K562 (cell line): ENCODE measurements at regions not wholly inside any gene's neighbourhood (a gene's known extent, or its start where the extent isn't known, plus 50 kb on each side); places are given as distances from the start of the nearest gene placed in this dataset.

ENCODE experiments used
- BMI1 ChIP-seq: fragments of 150-350 bp; IDR thresholded peaks from 2 replicates; pipeline ENCODE4 v1.6.1; 2014; ENCODE audit warnings: low read length
- GTF3C2 ChIP-seq: IDR thresholded peaks from 3 replicates; pipeline ENCODE4 v1.6.1; 2011; ENCODE audit warnings: borderline replicate concordance, mild to moderate bottlenecking, moderate library complexity; ENCODE audit not compliant: insufficient read length; ENCODE audit errors: extremely low read depth
- HCFC1 ChIP-seq: IDR thresholded peaks from 2 replicates; pipeline ENCODE4 v1.6.1; 2012; ENCODE audit warnings: low read depth, low read length, improper control_type of control experiment
- HOMEZ ChIP-seq: fragments of 250-450 bp; sonication (Bioruptor Pico); IDR thresholded peaks from 2 replicates; pipeline ENCODE4 v1.4.0; 2020; ENCODE audit warnings: mild to moderate bottlenecking, moderate library complexity
- MTF1 ChIP-seq: fragments of 250-450 bp; sonication (Bioruptor Pico); IDR thresholded peaks from 2 replicates; pipeline ENCODE4 v1.9.0; 2021; ENCODE audit warnings: moderate library complexity, mild to moderate bottlenecking, inconsistent platforms, borderline replicate concordance
- PATZ1 ChIP-seq: fragments of 250-450 bp; sonication (Bioruptor Pico); IDR thresholded peaks from 2 replicates; pipeline ENCODE4 v1.5.0; 2020; ENCODE audit warnings: mild to moderate bottlenecking, borderline replicate concordance
- RERE ChIP-seq: sonication (generic); formaldehyde crosslinking; IDR thresholded peaks from 2 replicates; pipeline ENCODE4 v1.8.0; 2023; ENCODE audit warnings: missing genetic modification reagents, mild to moderate bottlenecking, borderline replicate concordance
- SUPT5H ChIP-seq: fragments of 450-650 bp; IDR thresholded peaks from 2 replicates; pipeline ENCODE4 v1.6.1; 2016
- TCF7L2 ChIP-seq: fragments of 150-350 bp; IDR thresholded peaks from 2 replicates; pipeline ENCODE4 v1.6.1; 2016; ENCODE audit warnings: low read depth, mild to moderate bottlenecking, low read length, moderate library complexity
- TGIF2 ChIP-seq: sonication (generic); formaldehyde crosslinking; IDR thresholded peaks from 2 replicates; pipeline ENCODE4 v1.8.1; 2022; ENCODE audit warnings: mild to moderate bottlenecking, missing genetic modification reagents, moderate library complexity
- ZKSCAN1 ChIP-seq: fragments of 150-350 bp; IDR thresholded peaks from 2 replicates; pipeline ENCODE4 v1.6.1; 2016; ENCODE audit warnings: low read depth, low read length
- ZKSCAN8 ChIP-seq: fragments of 200-800 bp; sonication (Bioruptor generic); IDR thresholded peaks from 2 replicates; pipeline ENCODE4 v1.6.1; 2016; ENCODE audit warnings: missing genetic modification characterization, missing compliant biosample characterization
- ZNF655 ChIP-seq: fragments of 250-450 bp; sonication (Bioruptor Pico); IDR thresholded peaks from 2 replicates; pipeline ENCODE4 v1.5.0; 2021

GRCh38 chr6:27630727-27631608 lies 158.1 kb upstream of the ZNF184 start (continued):
- TF ChIP-seq RERE (CRISPR knock-in tag) (no peak), BMI1 (no peak), PATZ1 (CRISPR knock-in tag) (no peak), TGIF2 (CRISPR knock-in tag) (no peak), SUPT5H (no peak), ZKSCAN1 (peak; percentile 85; the same call in 1 of the 2 replicates), HOMEZ (CRISPR knock-in tag) (0 out of 2 replicates have a peak, but pooled peaks have one; percentile 54), MTF1 (CRISPR knock-in tag) (no peak), ZKSCAN8 (CRISPR knock-in tag) (no peak; the same call in 1 of the 2 replicates), HCFC1 (peak; percentile 34; the same call in 1 of the 2 replicates), ZNF655 (CRISPR knock-in tag) (no peak), GTF3C2 (peak; percentile 98), TCF7L2 (no peak)
